OCI-LY3 (cell line): ENCODE measurements at regions not wholly inside any gene's neighbourhood (a gene's known extent, or its start where the extent isn't known, plus 50 kb on each side); places are given as distances from the start of the nearest gene placed in this dataset.
"Not testable (repeated sequence)": the region's sequence is repeated elsewhere in the genome, so short reads cannot be mapped to it uniquely, and the experiment has no call there.

Experiments
- H2AFZ ChIP-seq: fragments of 200-600, 300-600 bp; shearing (Covaris generic); 2 replicates; pipeline ENCODE4 v1.6.0; 2014; ENCODE audit warnings: antibody characterized with exemption, low read depth, low read length
- H3K27ac ChIP-seq: fragments of 200-600, 300-600 bp; sonication (generic); 2 replicates; pipeline ENCODE4 v1.5.1; 2014; ENCODE audit warnings: mild to moderate bottlenecking, low read length, moderate library complexity, mixed read lengths
- H3K27me3 ChIP-seq: fragments of 200-600, 300-600 bp; sonication (generic); 2 replicates; pipeline ENCODE4 v1.6.1; 2014; ENCODE audit warnings: low read depth, low read length, mixed read lengths
- H3K36me3 ChIP-seq: fragments of 200-600, 300-600 bp; sonication (generic); replicated peaks from 2 replicates; pipeline ENCODE3; 2014; ENCODE audit warnings: low read depth, low read length, mixed read lengths
- H3K4me1 ChIP-seq: fragments of 300-600, 200-600 bp; sonication (generic); 2 replicates; pipeline ENCODE4 v1.6.1; 2014; ENCODE audit warnings: low read length, mixed read lengths
- H3K4me2 ChIP-seq: fragments of 200-600, 300-600 bp; sonication (generic); 2 replicates; pipeline ENCODE4 v1.6.1; 2014; ENCODE audit warnings: low read length, mixed read lengths
- H3K4me3 ChIP-seq: fragments of 300-600, 200-600 bp; sonication (generic); 2 replicates; pipeline ENCODE4 v1.5.1; 2014; ENCODE audit warnings: antibody characterized with exemption, mild to moderate bottlenecking, low read length, moderate library complexity
- H3K79me2 ChIP-seq: fragments of 300-600, 200-600 bp; shearing (Covaris generic); 2 replicates; pipeline ENCODE4 v1.6.1; 2014; ENCODE audit warnings: mild to moderate bottlenecking, low read length, mixed read lengths
- H3K9ac ChIP-seq: fragments of 300-600, 200-600 bp; shearing (Covaris generic); 2 replicates; pipeline ENCODE4 v1.6.0; 2014; ENCODE audit warnings: mild to moderate bottlenecking, low read length, moderate library complexity
- H3K9me3 ChIP-seq: fragments of 200-600, 300-600 bp; shearing (Covaris generic); 2 replicates; pipeline ENCODE4 v1.6.1; 2014; ENCODE audit warnings: low read length, mixed read lengths; ENCODE audit not compliant: insufficient read depth
- H4K20me1 ChIP-seq: fragments of 200-600, 300-600 bp; sonication (generic); 2 replicates; pipeline ENCODE4 v1.6.1; 2016; ENCODE audit warnings: low read length, mixed read lengths; ENCODE audit not compliant: insufficient read depth
- CTCF ChIP-seq: fragments of 200-600, 300-600 bp; sonication (generic); IDR thresholded peaks from 2 replicates; pipeline ENCODE4 v1.5.1; 2014; ENCODE audit warnings: antibody characterized with exemption, low read length, low read depth
- EZH2phosphoT487 ChIP-seq: fragments of 200-600 bp; shearing (Covaris generic); IDR thresholded peaks from 2 replicates; pipeline ENCODE4 v1.6.1; 2018; ENCODE audit warnings: antibody characterized with exemption, mixed run types, low read depth

- no peak overlapping the region for H3K4me3 ChIP-seq
- no peak overlapping the region for H3K27ac ChIP-seq
- no peaks in the 10 kb centered on the region for H3K36me3 ChIP-seq
- no peaks in the 10 kb centered on the region for H3K4me1 ChIP-seq
- no peaks in the 10 kb centered on the region for H4K20me1 ChIP-seq
- no peak overlapping the region for H2AFZ ChIP-seq
- H3K27me3 ChIP-seq, result no peaks in the 10 kb centered on the region
- no peaks in the 10 kb centered on the region for H3K79me2 ChIP-seq
- H3K9ac ChIP-seq, result no peak overlapping the region
- H3K4me2 ChIP-seq, result no peak overlapping the region
- no peak for TF ChIP-seq EZH2phosphoT487
- no peak for TF ChIP-seq CTCF
- H3K9me3 ChIP-seq, result no peaks in the 10 kb centered on the region
These were observed 338.4 kb upstream of the TMPRSS15 start for GRCh38 chr21:18741954-18742353.

GRCh38 chr21:18743531-18743930, 339.9 kb upstream of the TMPRSS15 start:
- Histone ChIP-seq H3K9ac (no peak overlapping the region), H3K27ac (no peak overlapping the region), H3K36me3 (no peaks in the 10 kb centered on the region), H3K9me3 (no peaks in the 10 kb centered on the region), H4K20me1 (no peaks in the 10 kb centered on the region), H2AFZ (no peak overlapping the region), H3K27me3 (no peaks in the 10 kb centered on the region), H3K4me1 (no peaks in the 10 kb centered on the region), H3K79me2 (no peaks in the 10 kb centered on the region), H3K4me2 (no peak overlapping the region), H3K4me3 (no peak overlapping the region)
- TF ChIP-seq CTCF (no peak), EZH2phosphoT487 (no peak)

GRCh38 chr21:18744840-18745239, 341.3 kb upstream of the TMPRSS15 start:
- Histone ChIP-seq H3K9ac (no peak overlapping the region), H2AFZ (0 out of 2 replicates have a peak overlapping the region, but pooled peaks have one; percentile 15), H3K79me2 (no peaks in the 10 kb centered on the region), H3K36me3 (no peaks in the 10 kb centered on the region), H3K4me3 (no peak overlapping the region), H3K27ac (no peak overlapping the region), H3K27me3 (no peaks in the 10 kb centered on the region), H3K4me1 (no peaks in the 10 kb centered on the region), H4K20me1 (no peaks in the 10 kb centered on the region), H3K9me3 (no peaks in the 10 kb centered on the region), H3K4me2 (no peak overlapping the region)
- TF ChIP-seq CTCF (no peak), EZH2phosphoT487 (no peak)

GRCh38 chr21:18752894-18753293, 349.3 kb upstream of the TMPRSS15 start:
- H3K9me3 ChIP-seq, H3K4me3 ChIP-seq: not testable (repeated sequence)

GRCh38 chr21:18756272-18756671, 352.7 kb upstream of the TMPRSS15 start:
- not testable (repeated sequence) for H3K79me2 ChIP-seq, H3K4me2 ChIP-seq, H3K9ac ChIP-seq, H3K4me1 ChIP-seq, H3K27ac ChIP-seq, H3K36me3 ChIP-seq, H3K27me3 ChIP-seq, H3K9me3 ChIP-seq, H3K4me3 ChIP-seq, H4K20me1 ChIP-seq, H2AFZ ChIP-seq

More at GRCh38 chr21:18752894-18753293, 349.3 kb upstream of the TMPRSS15 start:
- not testable (repeated sequence) for H3K79me2 ChIP-seq, H3K9ac ChIP-seq, H3K27ac ChIP-seq, H4K20me1 ChIP-seq, H3K4me2 ChIP-seq, H3K27me3 ChIP-seq, H3K36me3 ChIP-seq, H2AFZ ChIP-seq, H3K4me1 ChIP-seq
